ENCODE measurements at regions not wholly inside any gene's neighbourhood (a gene's known extent, or its start where the extent isn't known, plus 50 kb on each side); places are given as distances from the start of the nearest gene placed in this dataset.

DNA sequence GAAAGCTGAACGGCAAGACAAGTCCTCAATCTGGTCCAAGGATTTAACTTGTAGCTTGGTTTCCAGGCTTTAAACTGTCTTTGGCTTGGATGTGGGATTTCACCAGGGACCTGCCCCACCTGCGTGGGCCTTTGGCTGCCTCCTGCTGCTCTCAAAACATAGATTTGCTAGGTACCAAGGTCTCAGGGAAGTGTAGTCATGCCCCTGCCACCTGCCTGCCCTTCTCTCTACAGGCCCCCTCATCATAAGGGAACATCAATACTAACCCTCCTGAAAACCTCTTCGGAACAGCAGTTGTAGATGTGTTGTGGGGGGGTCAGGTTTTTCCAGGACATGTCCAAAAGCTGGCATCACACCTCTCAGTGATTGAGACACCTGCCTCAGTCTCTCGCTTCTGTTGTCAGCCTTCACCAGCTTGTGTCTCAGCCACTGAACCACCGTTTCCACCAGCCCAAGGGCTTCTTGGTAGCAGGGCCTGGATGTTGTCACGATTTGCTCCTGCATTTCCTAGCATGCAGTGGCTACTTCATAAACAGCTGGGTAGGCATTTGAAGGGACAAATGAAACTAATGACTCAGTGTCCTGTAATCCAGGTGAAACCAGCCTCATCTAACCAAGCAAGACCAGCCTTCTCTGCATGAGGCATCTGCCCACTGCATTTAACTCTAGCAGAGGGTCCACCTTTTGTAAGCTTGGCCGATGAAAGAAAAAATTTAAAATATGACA, 141.6 kb upstream of the THBS2 start:
- ChIA-PET POLR2A (ENCODE audit: low non-redundant PET) (no interaction called here), CTCF (no interaction called here)
- H3K4me1 ChIP-seq (ENCODE audit: insufficient read depth, low read length, poor library complexity, severe bottlenecking): no peaks in the 10 kb centered on the region
- DNase-seq (ENCODE audit: low spot score): no peak
- H3K9me3 ChIP-seq (ENCODE audit: low read depth, low read length, poor library complexity, severe bottlenecking): peaks cover 6% of the 10 kb centered on the region
- H3K36me3 ChIP-seq (ENCODE audit: insufficient read depth, low read length, poor library complexity, severe bottlenecking): no peaks in the 10 kb centered on the region
- intact Hi-C loops (cut with micrococcal nuclease; ENCODE audit: unreplicated experiment): no loop called here
- TF ChIP-seq, protein P1, sequence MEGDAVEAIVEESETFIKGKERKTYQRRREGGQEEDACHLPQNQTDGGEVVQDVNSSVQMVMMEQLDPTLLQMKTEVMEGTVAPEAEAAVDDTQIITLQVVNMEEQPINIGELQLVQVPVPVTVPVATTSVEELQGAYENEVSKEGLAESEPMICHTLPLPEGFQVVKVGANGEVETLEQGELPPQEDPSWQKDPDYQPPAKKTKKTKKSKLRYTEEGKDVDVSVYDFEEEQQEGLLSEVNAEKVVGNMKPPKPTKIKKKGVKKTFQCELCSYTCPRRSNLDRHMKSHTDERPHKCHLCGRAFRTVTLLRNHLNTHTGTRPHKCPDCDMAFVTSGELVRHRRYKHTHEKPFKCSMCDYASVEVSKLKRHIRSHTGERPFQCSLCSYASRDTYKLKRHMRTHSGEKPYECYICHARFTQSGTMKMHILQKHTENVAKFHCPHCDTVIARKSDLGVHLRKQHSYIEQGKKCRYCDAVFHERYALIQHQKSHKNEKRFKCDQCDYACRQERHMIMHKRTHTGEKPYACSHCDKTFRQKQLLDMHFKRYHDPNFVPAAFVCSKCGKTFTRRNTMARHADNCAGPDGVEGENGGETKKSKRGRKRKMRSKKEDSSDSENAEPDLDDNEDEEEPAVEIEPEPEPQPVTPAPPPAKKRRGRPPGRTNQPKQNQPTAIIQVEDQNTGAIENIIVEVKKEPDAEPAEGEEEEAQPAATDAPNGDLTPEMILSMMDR (conservative IDR thresholded peaks at IDR 0.05; ENCODE audit: low read depth, low read length): no peak
- no peak for TF ChIP-seq EZH2 (IDR thresholded peaks at IDR 0.05; ENCODE audit: borderline replicate concordance, low read depth, low read length, poor library complexity, severe bottlenecking)
- H3K27ac ChIP-seq (ENCODE audit: low read depth, low read length, poor library complexity, severe bottlenecking): no peak overlapping the region
- peaks cover 3% of the 10 kb centered on the region for H3K27me3 ChIP-seq (replicated peaks; ENCODE audit: insufficient read depth, low read depth, low read length, poor library complexity)
- BruUV-seq (replicated peaks): no TSS peak
- H3K4me3 ChIP-seq (ENCODE audit: low read depth, low read length, poor library complexity, severe bottlenecking): no peak overlapping the region

DNA sequence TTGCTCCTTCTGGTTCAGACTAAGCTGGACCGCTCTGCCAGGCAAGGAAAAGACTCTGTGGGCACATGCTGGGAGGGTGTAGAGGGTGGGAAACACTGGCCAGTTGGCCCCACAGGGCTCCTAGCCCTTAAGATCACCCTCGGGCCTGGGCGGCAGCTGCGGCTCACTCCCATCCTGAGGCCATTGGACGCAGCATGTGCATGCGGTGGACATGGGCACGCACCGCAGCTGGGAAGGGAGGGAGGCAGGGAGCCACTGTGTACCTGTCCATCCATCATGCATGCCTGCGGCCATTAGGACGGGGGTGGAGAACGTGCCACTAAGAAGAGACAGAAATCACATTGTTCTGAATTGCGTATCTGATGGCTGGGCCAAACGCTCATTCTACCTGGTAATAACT, 140.1 kb upstream of the THBS2 start:
- Histone ChIP-seq H3K9me3 (ENCODE audit: low read depth, low read length, poor library complexity, severe bottlenecking) (peaks cover 6% of the 10 kb centered on the region), H3K27me3 (replicated peaks; ENCODE audit: insufficient read depth, low read depth, low read length, poor library complexity) (peaks cover 3% of the 10 kb centered on the region), H3K4me3 (ENCODE audit: low read depth, low read length, poor library complexity, severe bottlenecking) (no peak overlapping the region), H3K36me3 (ENCODE audit: insufficient read depth, low read length, poor library complexity, severe bottlenecking) (no peaks in the 10 kb centered on the region), H3K4me1 (ENCODE audit: insufficient read depth, low read length, poor library complexity, severe bottlenecking) (no peaks in the 10 kb centered on the region), H3K27ac (ENCODE audit: low read depth, low read length, poor library complexity, severe bottlenecking) (no peak overlapping the region)
- ChIA-PET CTCF (no interaction called here), POLR2A (ENCODE audit: low non-redundant PET) (no interaction called here)
- TF ChIP-seq EZH2 (IDR thresholded peaks at IDR 0.05; ENCODE audit: borderline replicate concordance, low read depth, low read length, poor library complexity, severe bottlenecking): no peak
- TF ChIP-seq, protein P1 (conservative IDR thresholded peaks at IDR 0.05; ENCODE audit: low read depth, low read length): no peak
- intact Hi-C loops (cut with micrococcal nuclease; ENCODE audit: unreplicated experiment): no loop called here
- BruUV-seq (replicated peaks): no TSS peak
- DNase-seq (ENCODE audit: low spot score): no peak

DNA sequence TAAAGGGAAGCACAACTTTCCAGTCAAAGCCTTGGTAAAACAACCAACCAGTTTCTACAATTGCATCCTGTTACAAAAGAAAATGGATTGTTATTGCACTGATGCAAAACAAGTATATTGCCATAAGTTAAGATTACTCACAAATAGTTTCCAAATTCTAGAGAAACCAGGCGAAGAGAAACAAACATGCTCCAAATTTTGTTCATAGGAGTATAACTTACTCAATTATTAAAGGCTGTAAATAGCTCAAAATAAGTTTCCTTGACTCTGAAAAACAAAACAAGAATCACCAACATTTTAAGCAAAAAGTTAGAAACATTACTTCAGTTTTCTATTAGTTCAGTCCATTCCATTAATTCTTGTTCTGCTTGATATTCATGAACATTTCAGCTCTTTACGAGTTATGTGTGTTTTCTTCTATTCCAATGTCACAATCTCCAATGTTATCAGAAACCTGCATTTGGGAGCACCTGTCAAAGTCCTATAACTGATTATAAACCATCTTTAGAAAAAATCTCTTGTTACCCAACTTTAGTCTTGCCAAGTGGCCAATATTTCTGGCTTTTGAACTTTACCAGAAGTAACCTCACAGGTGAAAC, 137.9 kb upstream of the THBS2 start:
- H3K27ac ChIP-seq (ENCODE audit: low read depth, low read length, poor library complexity, severe bottlenecking): no peak overlapping the region
- no peaks in the 10 kb centered on the region for H3K36me3 ChIP-seq (ENCODE audit: insufficient read depth, low read length, poor library complexity, severe bottlenecking)
- ChIA-PET CTCF (no interaction called here), POLR2A (ENCODE audit: low non-redundant PET) (no interaction called here)
- no peak for DNase-seq (ENCODE audit: low spot score)
- TF ChIP-seq, protein P1 (conservative IDR thresholded peaks at IDR 0.05; ENCODE audit: low read depth, low read length): no peak
- no peak for TF ChIP-seq EZH2 (IDR thresholded peaks at IDR 0.05; ENCODE audit: borderline replicate concordance, low read depth, low read length, poor library complexity, severe bottlenecking)
- no peaks in the 10 kb centered on the region for H3K27me3 ChIP-seq (replicated peaks; ENCODE audit: insufficient read depth, low read depth, low read length, poor library complexity)
- intact Hi-C loops (cut with micrococcal nuclease; ENCODE audit: unreplicated experiment): no loop called here
- BruUV-seq (replicated peaks): no TSS peak
- peaks cover 6% of the 10 kb centered on the region for H3K9me3 ChIP-seq (ENCODE audit: low read depth, low read length, poor library complexity, severe bottlenecking)
- no peak overlapping the region for H3K4me3 ChIP-seq (ENCODE audit: low read depth, low read length, poor library complexity, severe bottlenecking)
- no peaks in the 10 kb centered on the region for H3K4me1 ChIP-seq (ENCODE audit: insufficient read depth, low read length, poor library complexity, severe bottlenecking)

Measured in A673 (cell line).